H1 (cell line): ENCODE measurements at regions not wholly inside any gene's neighbourhood (a gene's known extent, or its start where the extent isn't known, plus 50 kb on each side); places are given as distances from the start of the nearest gene placed in this dataset.

Experiments
- CTCF ChIA-PET: fragments of 300-600 bp; sonication (Branson Sonifier 250); formaldehyde crosslinking; loops from one replicate; lab custom pipeline; 2021; ENCODE audit not compliant: partially characterized antibody; lab: Charles Lee
- POLR2A ChIA-PET: fragments of 300-600 bp; sonication (Branson Sonifier 250); formaldehyde crosslinking; loops from one replicate; lab custom pipeline; 2021; ENCODE audit warnings: inconsistent platforms; ENCODE audit not compliant: partially characterized antibody; lab: Charles Lee
- DNase-seq, 2 experiments: peaks; one replicate each; pipeline versions ENCODE4 v3.0.0 to v3.0.0-alpha.2; 2010 to 2022; ENCODE audit warnings: low spot score in 2 of 2, low read depth in 1 of 2, mixed read lengths in 1 of 2
- FAIRE-seq: peaks from 2 replicates; lab custom pipeline; 2011; peaks lifted over from hg19 to GRCh38; lab: Jason Lieb, UNC
- H2AFZ ChIP-seq: 2 replicates; pipeline ENCODE4 v1.8.1; 2012; ENCODE audit warnings: low read length, inconsistent platforms
- H2AK5ac ChIP-seq: 2 replicates; pipeline ENCODE4 v1.6.1; 2013; ENCODE audit warnings: low read depth, low read length
- H2BK120ac ChIP-seq: replicated peaks from 2 replicates; pipeline ENCODE3; 2013; ENCODE audit warnings: low read depth, low read length, inconsistent platforms
- H2BK12ac ChIP-seq: 2 replicates; pipeline ENCODE4 v1.6.1; 2013; ENCODE audit warnings: low read depth, low read length
- H2BK15ac ChIP-seq: 2 replicates; pipeline ENCODE4 v1.6.1; 2013; ENCODE audit warnings: low read length
- H2BK20ac ChIP-seq: 2 replicates; pipeline ENCODE4 v1.6.1; 2013; ENCODE audit warnings: low read length
- H2BK5ac ChIP-seq: 2 replicates; pipeline ENCODE4 v1.6.1; 2013; ENCODE audit warnings: low read depth, low read length
- H3K14ac ChIP-seq: 2 replicates; pipeline ENCODE4 v1.6.1; 2013; ENCODE audit warnings: inconsistent platforms; ENCODE audit not compliant: insufficient read length
- H3K18ac ChIP-seq: 2 replicates; pipeline ENCODE4 v1.6.1; 2013; ENCODE audit warnings: low read length; ENCODE audit errors: extremely low read depth
- H3K23ac ChIP-seq: 2 replicates; pipeline ENCODE4 v1.6.1; 2013; ENCODE audit warnings: inconsistent platforms; ENCODE audit not compliant: insufficient read length
- H3K23me2 ChIP-seq: 2 replicates; pipeline ENCODE4 v1.6.1; 2013; ENCODE audit warnings: low read depth, low read length
- H3K27ac ChIP-seq: 2 replicates; pipeline ENCODE4 v1.6.1; 2011; ENCODE audit warnings: low read depth, low read length, inconsistent platforms
- H3K27me3 ChIP-seq, 4 experiments: replicated peaks in 1 of 4; 1 replicate in 1 of 4; 2 replicates in 3 of 4; pipeline versions ENCODE4 v1.6.1 to v1.8.1; 2011 to 2013; ENCODE audit warnings: low read length in 3 of 4, mild to moderate bottlenecking in 3 of 4, inconsistent platforms in 2 of 4, mixed read lengths in 2 of 4, moderate library complexity in 1 of 4; ENCODE audit not compliant: control insufficient read depth in 3 of 4, insufficient read depth in 3 of 4; ENCODE audit errors: extremely low read depth in 1 of 4
- H3K36me3 ChIP-seq, 4 experiments: 2 replicates each; pipeline versions ENCODE4 v1.6.1 to v1.8.1; 2011 to 2013; ENCODE audit warnings: mild to moderate bottlenecking in 4 of 4, low read length in 3 of 4, moderate library complexity in 2 of 4, control low read depth in 1 of 4, inconsistent platforms in 1 of 4; ENCODE audit not compliant: insufficient read depth in 4 of 4, control insufficient read depth in 2 of 4
- H3K4ac ChIP-seq: replicated peaks from 2 replicates; pipeline ENCODE3; 2013; ENCODE audit warnings: low read length, low read depth, mixed read lengths, inconsistent platforms; ENCODE audit not compliant: insufficient read length
- H3K4me1 ChIP-seq, 4 experiments: replicated peaks in 1 of 4; 1 replicate in 1 of 4; 2 replicates in 3 of 4; pipeline versions ENCODE4 v1.6.1 to v1.8.1; 2011 to 2013; ENCODE audit warnings: low read length in 3 of 4, inconsistent platforms in 2 of 4, mixed read lengths in 1 of 4; ENCODE audit not compliant: insufficient read depth in 4 of 4, control insufficient read depth in 3 of 4
- H3K4me2 ChIP-seq, 2 experiments: 2 replicates each; pipeline versions ENCODE4 v1.6.1 to v1.8.1; 2011 to 2013; ENCODE audit warnings: low read depth in 2 of 2, low read length in 2 of 2, control low read depth in 1 of 2, inconsistent platforms in 1 of 2, mild to moderate bottlenecking in 1 of 2; ENCODE audit not compliant: insufficient read depth in 1 of 2
- H3K4me3 ChIP-seq, 4 experiments: fragments of 200-600, 300-600 bp in 1 of 4; sonication (generic), shearing (Covaris generic), sonication (Bioruptor Twin) in 1 of 4; 2 replicates each; pipeline versions ENCODE4 v1.5.1 to v1.8.1; 2011 to 2016; ENCODE audit warnings: low read length in 4 of 4, low read depth in 3 of 4, control low read depth in 2 of 4, inconsistent platforms in 2 of 4, mild to moderate bottlenecking in 2 of 4, mixed read lengths in 1 of 4, moderate library complexity in 1 of 4; ENCODE audit not compliant: insufficient read depth in 2 of 4; ENCODE audit errors: extremely low read depth in 1 of 4
- H3K56ac ChIP-seq: replicated peaks from 2 replicates; pipeline ENCODE3; 2013; ENCODE audit warnings: low read depth, mild to moderate bottlenecking, mixed read lengths, low read length, inconsistent platforms; ENCODE audit not compliant: insufficient read length
- H3K79me1 ChIP-seq: 2 replicates; pipeline ENCODE4 v1.6.1; 2013; ENCODE audit warnings: low read depth, low read length, control low read depth
- H3K79me2 ChIP-seq, 2 experiments: 2 replicates each; pipeline versions ENCODE4 v1.6.1 to v1.8.1; 2012 to 2013; ENCODE audit warnings: low read length in 2 of 2, mild to moderate bottlenecking in 2 of 2, inconsistent platforms in 1 of 2; ENCODE audit not compliant: insufficient read depth in 2 of 2, control insufficient read depth in 1 of 2
- H3K9ac ChIP-seq, 4 experiments: replicated peaks in 1 of 4; 1 replicate in 1 of 4; 2 replicates in 3 of 4; pipeline versions ENCODE4 v1.6.1 to v1.8.1; 2011 to 2013; ENCODE audit warnings: low read depth in 3 of 4, low read length in 3 of 4, control low read depth in 2 of 4, mild to moderate bottlenecking in 2 of 4, moderate library complexity in 2 of 4, inconsistent platforms in 1 of 4; ENCODE audit errors: extremely low read depth in 1 of 4
- H3K9me3 ChIP-seq, 2 experiments: 2 replicates each; pipeline versions ENCODE4 v1.6.1 to v1.8.1; 2012 to 2013; ENCODE audit warnings: mild to moderate bottlenecking in 2 of 2, moderate library complexity in 2 of 2, control low read depth in 1 of 2, inconsistent platforms in 1 of 2, low read depth in 1 of 2, low read length in 1 of 2, mixed read lengths in 1 of 2; ENCODE audit not compliant: insufficient read depth in 2 of 2
- H4K20me1 ChIP-seq, 2 experiments: replicated peaks in 1 of 2; 2 replicates each; pipeline versions ENCODE3 to v1.8.1; 2011 to 2013; ENCODE audit warnings: inconsistent platforms in 2 of 2, low read length in 2 of 2, mild to moderate bottlenecking in 1 of 2; ENCODE audit not compliant: insufficient read depth in 2 of 2, control insufficient read depth in 1 of 2
- H4K5ac ChIP-seq: 2 replicates; pipeline ENCODE4 v1.6.1; 2013; ENCODE audit warnings: low read length, low read depth, mixed read lengths, inconsistent platforms; ENCODE audit not compliant: insufficient read length
- H4K8ac ChIP-seq: 2 replicates; pipeline ENCODE4 v1.8.0; 2013; ENCODE audit warnings: mild to moderate bottlenecking, moderate library complexity, low read length, inconsistent platforms; ENCODE audit not compliant: insufficient read depth; ENCODE audit errors: extremely low read depth
- H4K91ac ChIP-seq: replicated peaks from 2 replicates; pipeline ENCODE3; 2013; ENCODE audit warnings: low read length, mixed read lengths, inconsistent platforms; ENCODE audit not compliant: insufficient read length
- BCL11A ChIP-seq, 2 experiments: IDR thresholded peaks; one replicate each; pipeline ENCODE4 v1.6.1; 2011; ENCODE audit warnings: low read depth in 2 of 2, low read length in 2 of 2, mild to moderate bottlenecking in 2 of 2
- CEBPB ChIP-seq: IDR thresholded peaks from 2 replicates; pipeline ENCODE4 v1.6.1; 2012; ENCODE audit warnings: low read depth, low read length
- CREB1 ChIP-seq: IDR thresholded peaks from 2 replicates; pipeline ENCODE4 v1.6.1; 2012; ENCODE audit warnings: inconsistent platforms
- CTBP2 ChIP-seq: IDR thresholded peaks from 2 replicates; pipeline ENCODE4 v1.7.0; 2011; ENCODE audit warnings: borderline replicate concordance, mild to moderate bottlenecking, moderate library complexity, mixed read lengths, low read length; ENCODE audit not compliant: insufficient read depth, insufficient read length
- EP300 ChIP-seq, 2 experiments: IDR thresholded peaks; 1 replicate in 1 of 2; 2 replicates in 1 of 2; pipeline ENCODE4 v1.6.1; 2011 to 2012; ENCODE audit warnings: low read depth in 2 of 2, low read length in 2 of 2, mild to moderate bottlenecking in 2 of 2, borderline replicate concordance in 1 of 2, inconsistent platforms in 1 of 2, moderate library complexity in 1 of 2
- FOSL1 ChIP-seq: IDR thresholded peaks from 2 replicates; pipeline ENCODE4 v1.6.1; 2011; ENCODE audit warnings: mild to moderate bottlenecking, low read depth, low read length, moderate library complexity; ENCODE audit not compliant: insufficient read depth
- HDAC6 ChIP-seq: IDR thresholded peaks from one replicate; pipeline ENCODE4 v1.7.1; 2012; ENCODE audit warnings: low read depth, mild to moderate bottlenecking, inconsistent platforms, low read length, moderate library complexity
- JUND ChIP-seq: IDR thresholded peaks from 2 replicates; pipeline ENCODE4 v1.6.1; 2011; ENCODE audit warnings: mild to moderate bottlenecking, improper control_type of control experiment, low read length
- KDM5A ChIP-seq: fragments of 200-600 bp; IDR thresholded peaks from 2 replicates; pipeline ENCODE4 v1.7.1; 2012; ENCODE audit warnings: mild to moderate bottlenecking, low read length, inconsistent platforms, mixed read lengths
- NRF1 ChIP-seq: IDR thresholded peaks from 2 replicates; pipeline ENCODE4 v1.6.1; 2011; ENCODE audit warnings: mild to moderate bottlenecking, low read depth, low read length, improper control_type of control experiment
- POLR2AphosphoS5 ChIP-seq: IDR thresholded peaks from 2 replicates; pipeline ENCODE4 v1.6.1; 2011; ENCODE audit warnings: low read depth, low read length
- RBBP5 ChIP-seq: IDR thresholded peaks from 2 replicates; pipeline ENCODE4 v1.7.1; 2012; ENCODE audit warnings: low read depth, mild to moderate bottlenecking, inconsistent platforms, low read length, moderate library complexity, borderline replicate concordance
- SIN3A ChIP-seq, 2 experiments: IDR thresholded peaks in 1 of 2; conservative IDR thresholded peaks in 1 of 2; 2 replicates each; pipeline ENCODE4 v1.6.1; 2011 to 2012; ENCODE audit warnings: low read length in 2 of 2, improper control_type of control experiment in 1 of 2, low read depth in 1 of 2, mild to moderate bottlenecking in 1 of 2
- TAF1 ChIP-seq: IDR thresholded peaks from 2 replicates; pipeline ENCODE4 v1.6.1; 2011; ENCODE audit warnings: mild to moderate bottlenecking, low read depth, low read length
- TBP ChIP-seq: IDR thresholded peaks from 2 replicates; pipeline ENCODE4 v1.6.1; 2011; ENCODE audit warnings: low read depth, low read length, improper control_type of control experiment
- TCF12 ChIP-seq: IDR thresholded peaks from 2 replicates; pipeline ENCODE4 v1.6.1; 2011; ENCODE audit warnings: low read depth, mild to moderate bottlenecking, low read length
- ZNF274 ChIP-seq: IDR thresholded peaks from 2 replicates; pipeline ENCODE4 v1.7.0; 2012; ENCODE audit warnings: low read length, borderline replicate concordance; ENCODE audit errors: extremely low read depth
- WGBS, 2 experiments: shearing (Covaris generic) in 1 of 2; methylation state at CpG; one replicate each; pipeline versions ENCODE4 v1.1.6 to v1.1.7; 2013 to 2015; ENCODE audit warnings: low lambda C conversion rate in 2 of 2, mixed read lengths in 2 of 2, inconsistent platforms in 1 of 2, low coverage in 1 of 2, missing lambda C conversion rate in 1 of 2; ENCODE audit not compliant: insufficient replicate concordance in 2 of 2, insufficient coverage in 1 of 2, insufficient read length in 1 of 2; ENCODE audit errors: extremely low coverage in 1 of 2, missing lambda C conversion rate in 1 of 2; 5-methylcytosine and 5-hydroxymethylcytosine counted together

GRCh38 chr1:213921712-213922111 lies 66.1 kb upstream of the PROX1 start:
- Histone ChIP-seq H3K4me2 (no peak overlapping the region), H3K4me3 (no peak overlapping the region), H3K23me2 (no peaks in the 10 kb centered on the region), H3K14ac (no peak overlapping the region), H3K4ac (no peak overlapping the region), H3K4me1 (no peaks in the 10 kb centered on the region), H3K36me3 (no peaks in the 10 kb centered on the region), H2BK120ac (no peak overlapping the region), H4K91ac (no peak overlapping the region), H4K20me1 (no peaks in the 10 kb centered on the region), H2BK12ac (no peak overlapping the region), H2BK5ac (no peak overlapping the region), H3K56ac (no peak overlapping the region), H2AFZ (no peak overlapping the region), H3K9me3 (no peaks in the 10 kb centered on the region), H4K8ac (no peak overlapping the region), H3K23ac (no peak overlapping the region), H2AK5ac (no peak overlapping the region), H3K18ac (no peak overlapping the region), H2BK15ac (no peak overlapping the region), H3K9ac (no peak overlapping the region), H3K79me2 (no peaks in the 10 kb centered on the region), H3K27me3 (no peaks in the 10 kb centered on the region), H3K27ac (no peak overlapping the region), H4K5ac (no peak overlapping the region), H3K79me1 (no peaks in the 10 kb centered on the region), H2BK20ac (no peak overlapping the region)
- 89% methylated on average over 5 of the region's 5 CpGs; no CpG with 5 or more reads in 1 of the 2 experiments for WGBS, 2 experiments
- DNase-seq = no peak
- FAIRE-seq = no peak
- POLR2A ChIA-PET = no interaction called here
- CTCF ChIA-PET = no interaction called here
- TF ChIP-seq ZNF274 (no peak), TBP (no peak), EP300 (IDR thresholded peaks at IDR 0.05; ENCODE audit: borderline replicate concordance in 1 of 2, low read depth in 2 of 2, low read length in 2 of 2) (no peak), HDAC6 (no peak), KDM5A (no peak), TAF1 (no peak), POLR2AphosphoS5 (no peak), SIN3A (conservative IDR thresholded peaks at IDR 0.05 in 1 of 2, IDR thresholded peaks at IDR 0.05 in 1 of 2; ENCODE audit: low read depth in 1 of 2, low read length in 2 of 2) (no peak), CREB1 (no peak), CEBPB (no peak), FOSL1 (no peak), TCF12 (no peak), CTBP2 (no peak), RBBP5 (no peak), JUND (no peak), BCL11A (IDR thresholded peaks at IDR 0.05; ENCODE audit: low read depth in 2 of 2, low read length in 2 of 2) (no peak), NRF1 (no peak)
